Hepatocyte (in vitro differentiated cells): ENCODE measurements at regions not wholly inside any gene's neighbourhood (a gene's known extent, or its start where the extent isn't known, plus 50 kb on each side); places are given as distances from the start of the nearest gene placed in this dataset.

Experiments
- DNase-seq: peaks from one replicate; pipeline ENCODE4 v3.0.0-alpha.2; 2016; ENCODE audit warnings: low spot score
- H2AFZ ChIP-seq: fragments of 200-600 bp; sonication (generic); 2 replicates; pipeline ENCODE4 v1.6.0; 2016; ENCODE audit warnings: antibody characterized with exemption, mild to moderate bottlenecking
- H3K27ac ChIP-seq: fragments of 200-600 bp; sonication (generic); 2 replicates; pipeline ENCODE4 v1.5.1; 2016; ENCODE audit warnings: mild to moderate bottlenecking
- H3K27me3 ChIP-seq: fragments of 200-600 bp; sonication (generic); 2 replicates; pipeline ENCODE4 v1.6.1; 2016
- H3K36me3 ChIP-seq: fragments of 200-600 bp; sonication (generic); replicated peaks from 2 replicates; pipeline ENCODE4 v1.5.1; 2016; ENCODE audit warnings: low read depth; ENCODE audit not compliant: insufficient read depth
- H3K4me1 ChIP-seq: fragments of 200-600 bp; sonication (generic); 2 replicates; pipeline ENCODE4 v1.5.1; 2016; ENCODE audit warnings: mild to moderate bottlenecking, moderate library complexity; ENCODE audit not compliant: insufficient read depth
- H3K4me2 ChIP-seq: fragments of 200-600 bp; sonication (generic); 2 replicates; pipeline ENCODE4 v1.6.0; 2016
- H3K4me3 ChIP-seq: fragments of 200-600 bp; sonication (generic); 2 replicates; pipeline ENCODE4 v1.5.1; 2016; ENCODE audit warnings: mild to moderate bottlenecking
- H3K79me2 ChIP-seq: fragments of 200-600 bp; sonication (generic); 2 replicates; pipeline ENCODE4 v1.6.0; 2017; ENCODE audit warnings: mild to moderate bottlenecking
- H3K9me2 ChIP-seq: fragments of 200-600 bp; sonication (generic); replicated peaks from 2 replicates; pipeline ENCODE4 v1.6.0; 2017; ENCODE audit warnings: mild to moderate bottlenecking; ENCODE audit not compliant: insufficient read depth
- H3K9me3 ChIP-seq: fragments of 200-600 bp; sonication (generic); 2 replicates; pipeline ENCODE4 v1.5.1; 2016; ENCODE audit warnings: low read depth, mild to moderate bottlenecking
- H4K20me1 ChIP-seq: fragments of 200-600 bp; sonication (generic); 2 replicates; pipeline ENCODE4 v1.6.0; 2016; ENCODE audit warnings: mild to moderate bottlenecking; ENCODE audit not compliant: insufficient read depth, poor library complexity, severe bottlenecking
- CTCF ChIP-seq: fragments of 200-600 bp; sonication (generic); IDR thresholded peaks from 2 replicates; pipeline ENCODE4 v1.5.1; 2016; ENCODE audit warnings: antibody characterized with exemption, mild to moderate bottlenecking; ENCODE audit not compliant: poor library complexity
- EZH2 ChIP-seq: fragments of 200-600 bp; sonication (generic); IDR thresholded peaks from 2 replicates; pipeline ENCODE4 v1.6.1; 2016; ENCODE audit warnings: antibody characterized with exemption, mild to moderate bottlenecking, borderline replicate concordance
- EZH2phosphoT487 ChIP-seq: fragments of 200-600 bp; sonication (generic); IDR thresholded peaks from one replicate; pipeline ENCODE4 v1.6.1; 2018; ENCODE audit warnings: antibody characterized with exemption, mild to moderate bottlenecking, low read depth, moderate library complexity; ENCODE audit not compliant: unreplicated experiment, severe bottlenecking
- WGBS: methylation state at CpG from one replicate; pipeline ENCODE4 v1.1.6; 2016; ENCODE audit warnings: low lambda C conversion rate; ENCODE audit errors: missing lambda C conversion rate; 5-methylcytosine and 5-hydroxymethylcytosine counted together

GRCh38 chr1:244200596-244200995 lies 149.5 kb downstream of the ZBTB18 start:
- Histone ChIP-seq H4K20me1 (no peaks in the 10 kb centered on the region), H3K79me2 (no peaks in the 10 kb centered on the region), H3K36me3 (no peaks in the 10 kb centered on the region), H3K4me1 (no peaks in the 10 kb centered on the region), H3K9me2 (no peaks in the 10 kb centered on the region), H3K9me3 (no peaks in the 10 kb centered on the region), H2AFZ (no peak overlapping the region), H3K27me3 (no peaks in the 10 kb centered on the region), H3K27ac (no peak overlapping the region), H3K4me3 (no peak overlapping the region), H3K4me2 (no peak overlapping the region)
- WGBS: 93% methylated on average over 8 of the region's 8 CpGs
- TF ChIP-seq EZH2 (no peak), CTCF (no peak), EZH2phosphoT487 (no peak)
- DNase-seq: no peak

- Histone ChIP-seq H3K36me3 (no peaks in the 10 kb centered on the region), H3K79me2 (no peaks in the 10 kb centered on the region), H3K9me3 (no peaks in the 10 kb centered on the region), H3K4me1 (no peaks in the 10 kb centered on the region), H3K27me3 (no peaks in the 10 kb centered on the region), H4K20me1 (no peaks in the 10 kb centered on the region), H3K9me2 (no peaks in the 10 kb centered on the region), H2AFZ (no peak overlapping the region), H3K27ac (no peak overlapping the region), H3K4me2 (no peak overlapping the region), H3K4me3 (no peak overlapping the region)
- TF ChIP-seq EZH2phosphoT487 (no peak), CTCF (no peak), EZH2 (no peak)
- DNase-seq: no peak
- 91% methylated on average over 8 of the region's 8 CpGs for WGBS
Measured at GRCh38 chr1:244201750-244202149, 150.7 kb downstream of the ZBTB18 start.

GRCh38 chr1:244204004-244204403 lies 152.9 kb downstream of the ZBTB18 start:
- H3K27ac ChIP-seq: no peak overlapping the region
- TF ChIP-seq EZH2: no peak
- H3K4me3 ChIP-seq: no peak overlapping the region
- no peaks in the 10 kb centered on the region for H3K27me3 ChIP-seq
- H4K20me1 ChIP-seq: no peaks in the 10 kb centered on the region
- no peaks in the 10 kb centered on the region for H3K79me2 ChIP-seq
- DNase-seq: no peak
- no peaks in the 10 kb centered on the region for H3K4me1 ChIP-seq
- no peaks in the 10 kb centered on the region for H3K9me3 ChIP-seq
- H2AFZ ChIP-seq: no peak overlapping the region
- 88% methylated on average over 9 of the region's 9 CpGs for WGBS
- no peaks in the 10 kb centered on the region for H3K9me2 ChIP-seq
- no peaks in the 10 kb centered on the region for H3K36me3 ChIP-seq
- H3K4me2 ChIP-seq: no peak overlapping the region

- no peaks in the 10 kb centered on the region for H3K4me1 ChIP-seq
- WGBS: 92% methylated on average over 3 of the region's 3 CpGs
- H4K20me1 ChIP-seq: no peaks in the 10 kb centered on the region
Measured at GRCh38 chr1:244205171-244205570, 154.1 kb downstream of the ZBTB18 start.

More at GRCh38 chr1:244205171-244205570, 154.1 kb downstream of the ZBTB18 start:
- no peaks in the 10 kb centered on the region for H3K9me3 ChIP-seq
- TF ChIP-seq EZH2 (no peak), CTCF (no peak), EZH2phosphoT487 (no peak)
- no peak overlapping the region for H2AFZ ChIP-seq
- H3K27ac ChIP-seq: no peak overlapping the region
- H3K4me2 ChIP-seq: no peak overlapping the region
- no peaks in the 10 kb centered on the region for H3K79me2 ChIP-seq
- H3K27me3 ChIP-seq: no peaks in the 10 kb centered on the region
- no peak overlapping the region for H3K4me3 ChIP-seq
- H3K9me2 ChIP-seq: no peaks in the 10 kb centered on the region
- DNase-seq: no peak
- no peaks in the 10 kb centered on the region for H3K36me3 ChIP-seq
